ENCODE measurements at regions not wholly inside any gene's neighbourhood (a gene's known extent, or its start where the extent isn't known, plus 50 kb on each side); places are given as distances from the start of the nearest gene placed in this dataset.

GRCh38 chr6:92184933-92185332 lies 1234.4 kb downstream of the EPHA7 start:
- H3K36me3 ChIP-seq (ENCODE audit: insufficient read depth in 1 of 2, low read depth in 1 of 2): no peaks in the 10 kb centered on the region
- DNase-seq (no peak), ATAC-seq (no peak)
- intact Hi-C loops (cut with DNase I): no loop called here
- no peaks in the 10 kb centered on the region for H3K4me1 ChIP-seq
- no peak for TF ChIP-seq CTCF (IDR thresholded peaks at IDR 0.05)
- H3K27ac ChIP-seq: no peak overlapping the region
- H3K4me3 ChIP-seq: no peak overlapping the region
- H3K9me3 ChIP-seq: no peaks in the 10 kb centered on the region
- no peaks in the 10 kb centered on the region for H3K27me3 ChIP-seq (ENCODE audit: insufficient read depth in 3 of 3, low read length in 2 of 3)
- 57 to 68% (median 65%) methylated on average over 3 of the region's 3 CpGs for WGBS, 3 donors

GRCh38 chr6:92181347-92181746 lies 1238.0 kb downstream of the EPHA7 start:
- H3K9me3 ChIP-seq: no peaks in the 10 kb centered on the region
- no peak overlapping the region for H3K27ac ChIP-seq
- 65 to 76% (median 71%) methylated on average over 4 of the region's 4 CpGs for WGBS, 3 donors
- DNase-seq (no peak), ATAC-seq (no peak)
- H3K36me3 ChIP-seq (ENCODE audit: insufficient read depth in 1 of 2, low read depth in 1 of 2): no peaks in the 10 kb centered on the region
- TF ChIP-seq CTCF (IDR thresholded peaks at IDR 0.05): no peak
- H3K4me1 ChIP-seq: no peaks in the 10 kb centered on the region
- intact Hi-C loops (cut with DNase I): no loop called here
- no peaks in the 10 kb centered on the region for H3K27me3 ChIP-seq (ENCODE audit: insufficient read depth in 3 of 3, low read length in 2 of 3)
- H3K4me3 ChIP-seq: no peak overlapping the region

- 76 to 89% (median 80%) methylated on average over 2 of the region's 2 CpGs for WGBS, 3 donors
- no peak overlapping the region for H3K4me3 ChIP-seq
- no peak overlapping the region for H3K27ac ChIP-seq
- no peak for ATAC-seq
- DNase-seq: no peak
- H3K27me3 ChIP-seq (ENCODE audit: insufficient read depth in 3 of 3, low read length in 2 of 3): no peaks in the 10 kb centered on the region
- intact Hi-C loops (cut with DNase I): no loop called here
- H3K9me3 ChIP-seq: no peaks in the 10 kb centered on the region
- no peaks in the 10 kb centered on the region for H3K36me3 ChIP-seq (ENCODE audit: insufficient read depth in 1 of 2, low read depth in 1 of 2)
- H3K4me1 ChIP-seq: no peaks in the 10 kb centered on the region
- no peak for TF ChIP-seq CTCF (IDR thresholded peaks at IDR 0.05)
These were observed 1239.3 kb downstream of the EPHA7 start for GRCh38 chr6:92180090-92180489.

GRCh38 chr6:92176666-92177065 lies 1242.7 kb downstream of the EPHA7 start:
- TF ChIP-seq CTCF (IDR thresholded peaks at IDR 0.05): no peak
- intact Hi-C loops (cut with DNase I): no loop called here
- Histone ChIP-seq H3K4me1 (no peaks in the 10 kb centered on the region), H3K4me3 (no peak overlapping the region), H3K36me3 (ENCODE audit: insufficient read depth in 1 of 2, low read depth in 1 of 2) (no peaks in the 10 kb centered on the region), H3K27me3 (ENCODE audit: insufficient read depth in 3 of 3, low read length in 2 of 3) (no peaks in the 10 kb centered on the region), H3K9me3 (no peaks in the 10 kb centered on the region), H3K27ac (no peak overlapping the region)
- WGBS, 3 donors: 17 to 21% (median 19%) methylated on average over 1 of the region's 1 CpG
- DNase-seq (no peak), ATAC-seq (no peak)

GRCh38 chr6:92174398-92175073 lies 1244.8 kb downstream of the EPHA7 start:
- Histone ChIP-seq H3K27me3 (ENCODE audit: insufficient read depth in 3 of 3, low read length in 2 of 3) (no peaks in the 10 kb centered on the region), H3K4me3 (no peak overlapping the region), H3K9me3 (no peaks in the 10 kb centered on the region), H3K36me3 (ENCODE audit: insufficient read depth in 1 of 2, low read depth in 1 of 2) (no peaks in the 10 kb centered on the region), H3K4me1 (no peaks in the 10 kb centered on the region), H3K27ac (no peak overlapping the region)
- WGBS, 3 donors: 40 to 51% (median 44%) methylated on average over 6 of the region's 6 CpGs
- no peak for TF ChIP-seq CTCF (IDR thresholded peaks at IDR 0.05)
- ATAC-seq (no peak), DNase-seq (no peak)
- intact Hi-C loops (cut with DNase I): no loop called here
